Activated effector memory CD4-positive, alpha-beta T cell treated with Interleukin-2 at 50 U/mL for 16 hours (primary cell): ENCODE measurements at regions not wholly inside any gene's neighbourhood (a gene's known extent, or its start where the extent isn't known, plus 50 kb on each side); places are given as distances from the start of the nearest gene placed in this dataset.
"Not testable (repeated sequence)": the region's sequence is repeated elsewhere in the genome, so short reads cannot be mapped to it uniquely, and the experiment has no call there.

ENCODE experiments used
- DNase-seq: peaks from one replicate; pipeline ENCODE4 v3.0.0-alpha.2; 2020

DNA sequence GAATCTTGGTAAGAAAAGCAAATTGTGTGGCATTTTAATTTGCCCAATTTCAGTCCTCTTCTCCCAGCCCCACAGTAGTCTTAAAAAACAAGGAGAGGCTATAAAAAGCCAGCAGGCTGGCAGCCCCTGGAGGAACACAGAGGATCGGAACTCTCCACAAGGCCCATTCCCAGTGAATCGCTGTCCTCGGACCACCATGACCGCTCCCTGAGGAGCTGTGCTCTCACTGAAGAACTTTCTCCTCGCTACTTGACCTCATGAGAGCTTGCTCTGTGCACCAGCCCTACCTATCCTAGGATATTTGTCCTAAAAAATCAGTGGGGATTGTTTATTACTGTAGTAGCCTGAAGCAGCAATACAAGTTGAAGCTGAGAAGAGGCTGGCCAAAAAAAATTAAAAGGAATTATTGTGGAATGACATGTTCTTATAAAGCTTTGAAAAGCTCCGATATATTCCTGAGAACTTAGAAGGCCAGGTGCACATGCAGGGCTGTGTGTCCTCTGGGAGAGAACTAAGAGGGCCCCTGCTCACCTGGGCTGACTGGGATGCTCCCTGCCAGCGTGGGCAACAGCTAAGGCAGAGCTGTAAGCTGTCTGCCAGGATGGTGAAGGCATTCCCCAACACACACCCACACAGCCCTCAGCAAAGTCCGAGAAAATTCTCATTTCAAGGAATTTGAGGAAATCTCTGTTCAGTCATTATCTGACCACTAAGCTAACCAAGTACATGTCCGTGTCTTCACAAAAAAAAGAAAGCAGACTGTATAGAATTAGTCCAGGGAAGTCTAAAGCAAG lies 148.8 kb upstream of the SFSWAP start:
- DNase-seq: no peak

DNA sequence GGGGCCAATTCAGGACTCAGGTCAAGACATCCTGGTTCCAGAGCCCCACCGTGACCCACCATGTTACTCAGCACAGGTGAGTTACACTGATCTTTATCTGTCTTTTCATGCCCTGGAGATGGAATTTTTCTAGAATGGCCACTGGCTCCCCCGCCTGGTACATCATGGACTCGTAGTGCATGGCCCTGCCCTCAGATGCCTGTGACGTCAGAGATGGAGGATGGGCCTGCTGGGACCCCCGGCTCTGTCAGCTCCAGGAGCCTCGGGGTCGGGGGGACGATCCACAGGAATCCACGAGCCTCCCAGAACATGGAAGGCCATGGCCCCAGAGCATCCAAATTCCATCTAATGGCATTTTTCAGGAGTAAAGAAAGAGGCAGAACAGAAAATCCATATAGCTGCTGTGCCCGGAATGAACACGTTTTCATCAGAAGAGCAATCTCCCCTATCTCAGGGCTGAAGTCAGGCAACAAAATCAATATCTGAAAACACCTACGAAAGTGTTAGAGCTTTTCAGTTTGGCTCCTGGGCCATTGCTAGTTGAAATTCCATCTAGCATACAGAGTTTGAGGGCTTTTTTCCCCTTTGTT lies 146.7 kb upstream of the SFSWAP start:
- not testable (repeated sequence) for DNase-seq

DNA sequence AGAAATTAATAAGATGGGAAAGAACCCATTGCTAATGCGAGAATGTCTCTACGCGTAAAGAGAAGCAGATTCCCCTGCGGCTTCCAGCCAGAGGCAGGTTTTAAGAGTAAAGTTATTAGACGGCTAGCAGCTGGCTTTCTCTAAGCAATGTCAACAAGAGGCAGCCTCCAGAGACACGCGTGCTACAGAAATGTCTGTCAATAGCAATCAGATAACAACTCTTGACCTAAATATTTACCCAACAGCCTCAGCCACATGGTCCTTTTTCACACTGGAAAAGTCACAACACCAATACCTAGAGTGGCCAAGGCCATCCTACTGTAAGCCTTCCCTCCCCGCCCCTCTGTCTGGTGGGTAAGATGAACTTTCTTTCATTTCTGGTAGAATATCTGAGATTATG lies 146.0 kb upstream of the SFSWAP start:
- no peak for DNase-seq

DNA sequence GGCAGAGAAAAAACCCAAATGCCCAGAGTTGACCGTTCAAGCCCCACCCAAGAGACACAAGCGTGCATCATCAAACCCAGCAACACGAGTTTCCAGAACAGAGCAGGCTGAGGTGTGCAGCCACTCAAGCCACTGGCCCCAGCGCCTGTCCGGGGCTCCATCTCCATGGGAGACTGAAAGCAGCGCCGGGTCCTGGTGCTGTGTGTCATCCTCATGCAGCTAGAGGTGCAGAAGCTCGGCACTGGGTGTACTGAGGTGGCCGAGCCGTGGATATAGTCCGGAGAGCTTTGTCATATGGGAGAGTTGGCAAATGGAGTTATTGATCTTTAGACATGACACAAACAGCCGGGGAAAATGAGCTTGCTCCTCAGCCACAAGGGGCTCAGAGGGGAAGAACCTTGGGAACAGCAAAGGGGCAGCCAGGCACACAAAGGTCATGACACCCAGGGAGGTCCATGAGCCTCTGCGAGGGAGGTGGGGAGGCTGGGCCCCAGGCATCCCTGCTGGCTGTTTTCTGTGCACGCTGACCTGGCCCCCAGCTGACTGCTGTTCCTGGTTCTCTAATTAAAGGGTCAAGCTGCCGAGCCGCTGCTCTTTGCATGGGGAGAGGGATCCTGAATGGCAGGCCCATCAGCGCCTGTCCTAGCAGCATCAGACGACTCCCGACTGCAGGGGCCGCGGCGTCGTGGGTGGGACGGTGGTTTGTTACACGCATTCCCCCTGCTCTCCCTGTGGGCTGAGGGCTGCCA lies 145.4 kb upstream of the SFSWAP start:
- no peak for DNase-seq

DNA sequence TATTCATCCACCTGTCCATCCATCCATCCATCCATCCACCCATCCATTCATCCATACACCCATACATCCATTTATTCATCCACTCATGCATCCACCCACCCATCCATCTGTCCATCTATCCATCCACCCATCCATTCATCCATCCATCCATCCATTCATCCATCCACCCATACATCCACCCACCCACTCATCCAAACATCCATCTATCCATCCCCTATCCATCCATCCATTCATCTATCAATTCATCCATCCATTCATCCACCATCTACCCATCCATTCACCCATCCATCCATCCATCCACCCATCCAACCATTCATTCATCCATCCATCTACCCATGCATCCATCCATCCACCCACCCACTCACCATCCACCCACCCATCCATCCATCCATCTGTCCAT lies 142.6 kb upstream of the SFSWAP start:
- DNase-seq: no peak

DNA sequence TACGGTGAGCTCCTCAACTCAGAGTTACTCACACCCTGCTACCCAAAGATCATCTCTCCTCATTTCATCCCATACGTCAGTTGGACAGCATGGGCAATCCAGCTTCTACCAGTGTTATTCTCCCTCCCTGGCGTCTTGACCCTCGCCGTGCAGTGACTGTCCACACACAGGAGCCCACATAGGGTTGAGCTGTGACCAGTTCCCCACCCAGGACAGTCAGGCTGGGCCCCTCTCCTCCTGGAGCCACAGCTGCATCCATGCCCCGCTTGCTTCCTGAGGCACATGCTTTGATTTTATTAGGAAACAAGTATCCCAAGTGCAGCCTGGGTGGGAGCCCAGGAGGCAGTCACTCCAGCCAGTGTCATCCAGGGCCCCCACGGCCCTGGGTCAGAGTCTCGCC lies 140.3 kb upstream of the SFSWAP start:
- no peak for DNase-seq

DNA sequence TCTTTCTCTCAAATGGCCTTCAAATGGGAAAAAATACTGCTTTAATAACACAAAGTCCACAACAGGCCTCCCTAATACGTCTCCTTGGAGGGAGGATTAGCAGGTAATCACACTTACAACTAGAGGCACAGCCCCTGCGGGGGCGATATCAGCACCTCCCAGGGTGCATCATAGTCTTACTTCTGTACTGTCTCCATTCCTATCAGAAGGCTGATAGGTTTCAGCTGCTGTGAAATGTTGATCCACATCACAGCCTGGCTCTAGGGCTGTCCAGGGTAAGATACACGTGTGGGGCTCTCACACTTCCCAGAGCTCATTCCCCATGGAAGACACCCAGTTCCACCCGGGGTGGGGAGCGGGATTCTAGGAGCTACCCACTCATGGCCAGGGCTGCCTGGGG lies 139.1 kb upstream of the SFSWAP start:
- no peak for DNase-seq

DNA sequence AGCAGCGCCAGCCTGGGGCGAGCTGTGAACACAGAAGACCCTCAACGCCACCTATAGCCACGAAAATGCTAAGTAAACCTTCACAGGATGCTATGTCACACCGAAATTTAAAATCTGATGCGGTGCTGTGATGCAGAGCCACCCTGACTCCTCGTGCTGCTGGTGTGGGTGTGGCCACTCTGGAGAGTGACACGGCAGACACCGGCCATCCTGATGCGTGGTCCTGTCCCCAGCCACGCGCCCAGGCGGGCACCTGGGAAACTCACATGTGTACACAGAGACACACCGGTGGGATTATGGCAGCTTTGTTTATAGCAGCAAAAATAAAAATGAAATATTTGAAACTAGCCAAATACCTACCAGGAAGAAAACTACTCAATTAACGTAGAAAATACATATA lies 138.3 kb upstream of the SFSWAP start:
- DNase-seq: no peak

DNA sequence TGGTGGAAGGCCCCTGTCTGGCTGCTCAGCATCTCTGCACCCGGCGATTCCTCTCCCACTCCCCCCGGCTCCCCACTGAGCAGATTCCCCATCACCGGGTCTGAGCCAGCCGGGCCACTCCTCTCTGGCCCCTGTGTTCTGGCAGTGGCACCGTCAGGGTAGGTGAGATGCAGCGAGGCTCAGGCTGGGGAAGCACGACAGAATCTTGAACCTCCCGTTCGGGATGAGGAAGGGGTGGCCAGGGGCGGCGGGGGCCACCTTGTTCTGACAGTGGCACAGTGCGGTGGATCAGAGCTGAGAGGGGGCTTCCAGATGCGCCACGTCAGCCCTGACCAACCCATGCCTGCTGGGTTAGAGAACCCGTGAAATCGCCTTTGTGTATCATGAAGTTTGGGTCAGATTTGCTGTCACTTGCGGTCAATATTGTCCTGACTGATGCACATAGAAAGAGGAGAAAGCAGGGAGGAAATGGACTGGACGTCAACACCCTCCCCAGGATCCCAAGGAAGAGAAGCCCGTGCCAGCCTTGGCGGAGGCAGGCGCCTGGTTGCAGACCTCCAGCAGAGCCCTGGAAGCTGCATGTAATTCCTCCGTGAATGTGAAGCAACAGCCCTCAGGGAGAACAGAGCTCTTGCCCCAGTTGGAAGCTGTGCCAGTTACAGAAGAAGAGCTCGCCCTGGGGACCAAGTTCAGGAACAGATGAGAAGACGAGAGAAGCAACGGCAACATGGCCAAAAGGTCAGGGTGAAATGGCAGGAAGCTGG lies 137.1 kb upstream of the SFSWAP start:
- no peak for DNase-seq

DNA sequence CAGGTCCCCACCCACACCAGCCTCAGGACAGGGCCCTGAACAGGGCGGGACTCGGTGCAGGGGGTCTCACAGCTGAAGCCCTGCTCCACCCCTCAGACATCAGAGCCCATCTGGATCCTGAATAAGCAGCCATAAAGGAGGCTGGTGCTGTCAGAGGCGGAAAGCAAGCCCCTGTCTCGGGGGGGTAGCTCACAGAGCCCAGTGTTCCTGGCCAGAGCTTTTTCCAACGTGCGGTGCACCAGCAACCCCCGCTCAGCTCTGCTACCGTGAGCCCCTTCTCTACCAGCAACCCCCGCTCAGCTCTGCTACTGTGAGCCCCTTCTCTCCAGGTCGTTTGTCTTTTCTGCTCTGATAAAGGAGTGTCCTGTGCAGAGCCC lies 136.5 kb upstream of the SFSWAP start:
- DNase-seq: no peak

DNA sequence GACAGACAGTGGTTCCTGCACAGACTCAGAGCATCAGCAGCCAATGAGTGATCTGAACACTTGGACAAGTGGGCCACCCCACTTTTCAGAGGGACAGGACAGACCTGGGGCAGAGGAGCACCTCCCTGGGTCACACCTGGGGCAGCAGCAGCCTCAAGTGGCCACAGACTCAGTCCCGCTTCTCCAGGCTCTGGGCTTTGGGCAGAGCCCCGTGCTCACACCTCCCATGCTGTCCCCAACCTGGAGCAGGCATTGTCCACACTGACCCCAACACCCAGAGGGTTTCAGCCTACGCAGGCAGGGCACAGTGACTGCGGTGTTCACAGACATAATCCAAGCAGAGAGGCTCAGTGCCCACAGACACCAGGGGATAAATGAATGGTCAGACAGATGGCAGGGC lies 135.5 kb upstream of the SFSWAP start:
- no peak for DNase-seq

DNA sequence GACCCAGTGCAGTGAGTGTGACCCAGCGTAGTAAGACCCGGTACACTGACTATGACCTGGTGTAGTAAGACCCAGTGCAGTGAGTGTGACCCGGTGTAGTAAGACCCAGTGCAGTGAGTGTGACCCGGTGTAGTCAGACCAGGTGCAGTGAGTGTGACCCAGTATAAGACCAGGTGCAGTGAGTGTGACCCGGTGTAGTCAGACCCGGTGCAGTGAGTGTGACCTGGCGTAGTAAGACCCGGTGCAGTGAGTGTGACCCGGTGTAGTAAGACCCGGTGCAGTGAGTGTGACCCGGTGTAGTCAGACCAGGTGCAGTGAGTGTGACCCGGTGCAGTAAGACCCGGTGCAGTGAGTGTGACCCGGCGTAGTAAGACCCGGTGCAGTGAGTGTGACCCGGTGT lies 134.2 kb upstream of the SFSWAP start:
- DNase-seq: not testable (repeated sequence)

DNA sequence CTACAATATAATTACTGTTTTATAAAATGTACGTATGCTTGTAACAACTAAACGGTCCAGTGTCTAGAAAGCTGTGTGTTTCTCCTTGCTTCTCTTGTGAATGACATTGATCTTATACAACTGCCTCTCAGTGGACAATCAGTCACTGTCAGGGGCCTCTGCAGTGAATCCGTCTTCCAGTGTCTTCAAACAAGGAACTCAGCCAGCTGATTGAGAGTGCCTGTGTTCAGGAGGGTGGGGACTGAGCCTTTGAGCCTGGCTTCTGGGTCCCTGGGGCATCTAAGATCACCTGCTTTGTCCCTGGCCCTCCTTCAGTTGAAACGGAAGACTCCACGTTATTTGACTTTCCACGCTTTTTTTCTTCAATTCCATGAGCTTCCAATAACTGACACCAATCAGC lies 133.1 kb upstream of the SFSWAP start:
- no peak for DNase-seq

DNA sequence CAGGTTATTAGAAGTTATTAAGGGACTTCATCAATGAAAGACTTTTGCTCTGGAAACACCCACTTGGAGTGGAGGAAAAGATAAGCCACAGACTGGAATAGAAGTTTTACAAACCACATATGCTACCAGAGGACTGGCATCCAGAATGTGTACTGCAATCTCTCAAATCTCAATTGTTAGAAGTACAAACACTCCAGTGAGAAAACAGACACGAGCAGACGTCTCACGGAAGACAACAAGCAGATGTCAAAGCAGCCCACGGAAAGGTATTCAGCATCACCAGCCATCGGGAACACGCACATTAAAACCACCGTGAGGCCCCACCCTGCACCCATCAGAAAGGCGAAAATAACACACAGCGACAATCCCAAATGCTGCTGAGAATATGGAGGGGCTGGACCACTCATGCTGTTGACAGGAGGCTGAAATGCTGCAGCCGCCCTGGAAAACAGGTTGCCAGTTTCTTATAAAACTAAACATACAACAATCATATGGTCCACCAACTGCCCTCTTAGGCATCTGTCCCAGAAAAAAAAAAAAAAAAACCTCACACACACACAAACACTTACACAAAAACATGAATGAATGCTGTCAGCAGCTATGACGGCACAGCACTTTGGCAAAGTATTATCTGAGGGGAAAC lies 131.9 kb upstream of the SFSWAP start:
- no peak for DNase-seq

DNA sequence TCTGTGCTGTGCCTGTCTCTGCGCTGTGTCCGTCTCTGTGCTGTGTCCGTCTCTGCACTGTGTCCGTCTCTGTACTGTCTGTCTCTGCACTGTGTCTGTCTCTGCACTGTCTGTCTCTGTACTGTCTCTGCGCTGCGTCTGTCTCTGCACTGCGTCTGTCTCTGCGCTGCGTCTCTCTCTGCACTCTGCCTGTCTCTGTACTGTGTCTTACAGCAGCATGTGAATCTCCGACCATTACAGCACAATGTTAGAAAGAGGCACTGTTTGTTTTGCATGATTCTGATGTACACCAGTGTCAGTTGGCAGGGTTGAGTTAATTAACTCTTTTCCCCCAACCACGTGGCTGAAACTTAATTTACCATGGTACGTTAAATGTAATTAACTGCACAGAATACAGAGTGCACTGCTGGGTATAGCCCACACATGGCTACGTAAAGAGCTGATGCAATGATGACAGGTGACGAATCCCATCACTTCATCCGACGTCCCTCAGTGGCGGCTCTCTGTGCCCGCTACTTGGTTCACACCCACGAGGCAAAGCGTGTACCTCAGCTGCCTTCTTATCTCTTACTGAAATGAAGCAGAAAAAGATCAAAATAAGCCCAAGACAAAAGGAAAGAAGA lies 127.7 kb upstream of the SFSWAP start:
- no peak for DNase-seq

DNA sequence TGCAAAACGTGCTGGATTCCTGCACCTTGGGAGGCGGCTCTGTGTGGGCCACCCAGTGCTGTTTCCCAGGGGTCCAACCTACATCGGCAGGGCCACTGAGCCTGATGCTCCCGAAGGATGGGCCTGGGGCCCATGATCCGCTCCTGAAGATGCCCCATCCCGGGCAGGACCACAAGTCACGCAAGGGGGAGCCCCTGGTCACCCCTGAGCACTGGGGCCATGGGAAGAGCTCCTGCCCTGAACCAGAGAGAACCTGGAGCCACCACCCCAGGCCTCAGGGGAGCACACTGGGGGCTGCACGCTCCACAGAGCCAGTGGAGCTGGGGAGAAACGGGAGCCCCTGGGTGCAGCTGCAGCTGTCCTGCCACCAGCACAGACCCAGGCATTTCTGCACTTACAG lies 124.6 kb upstream of the SFSWAP start:
- DNase-seq: no peak

DNA sequence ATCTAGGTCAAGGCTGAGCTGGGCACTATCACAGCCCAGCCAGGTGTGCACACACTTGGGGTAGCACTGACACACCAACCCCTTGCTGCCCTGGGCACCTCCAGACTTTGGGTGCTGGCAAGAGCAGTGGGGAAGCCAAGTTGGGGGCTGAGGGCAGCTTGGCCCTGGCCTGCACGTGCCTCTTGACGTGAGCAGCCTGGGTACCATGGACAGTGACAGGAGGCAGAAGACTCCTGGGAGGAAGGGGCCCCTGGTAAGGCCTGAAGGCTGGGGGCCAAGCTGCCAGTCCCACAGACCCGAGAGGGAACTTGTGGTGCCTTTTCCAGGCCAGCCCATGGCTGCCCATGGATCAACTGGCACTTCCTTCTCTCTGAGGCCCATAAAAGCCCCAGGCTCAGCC lies 124.1 kb upstream of the SFSWAP start:
- DNase-seq: no peak

DNA sequence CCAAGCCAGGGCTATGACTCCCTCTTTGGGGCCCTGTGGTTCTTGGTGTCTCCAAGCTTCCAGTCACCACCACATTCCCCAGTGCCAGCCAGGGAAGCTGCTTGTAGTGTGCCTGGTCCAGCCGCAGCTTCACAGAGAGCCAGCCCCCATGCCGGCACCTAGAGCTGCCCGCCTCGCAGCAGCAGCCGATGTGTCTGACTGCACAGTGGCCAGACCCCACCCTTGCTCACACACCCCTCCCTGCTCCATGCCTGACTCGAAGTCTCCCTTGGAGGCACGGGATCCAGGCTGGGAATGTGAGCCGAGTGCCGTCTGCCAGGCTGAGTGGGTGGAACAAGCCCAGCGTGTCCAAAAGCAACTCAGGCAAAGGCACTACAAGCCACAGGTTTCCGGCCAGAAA lies 123.3 kb upstream of the SFSWAP start:
- DNase-seq: no peak

DNA sequence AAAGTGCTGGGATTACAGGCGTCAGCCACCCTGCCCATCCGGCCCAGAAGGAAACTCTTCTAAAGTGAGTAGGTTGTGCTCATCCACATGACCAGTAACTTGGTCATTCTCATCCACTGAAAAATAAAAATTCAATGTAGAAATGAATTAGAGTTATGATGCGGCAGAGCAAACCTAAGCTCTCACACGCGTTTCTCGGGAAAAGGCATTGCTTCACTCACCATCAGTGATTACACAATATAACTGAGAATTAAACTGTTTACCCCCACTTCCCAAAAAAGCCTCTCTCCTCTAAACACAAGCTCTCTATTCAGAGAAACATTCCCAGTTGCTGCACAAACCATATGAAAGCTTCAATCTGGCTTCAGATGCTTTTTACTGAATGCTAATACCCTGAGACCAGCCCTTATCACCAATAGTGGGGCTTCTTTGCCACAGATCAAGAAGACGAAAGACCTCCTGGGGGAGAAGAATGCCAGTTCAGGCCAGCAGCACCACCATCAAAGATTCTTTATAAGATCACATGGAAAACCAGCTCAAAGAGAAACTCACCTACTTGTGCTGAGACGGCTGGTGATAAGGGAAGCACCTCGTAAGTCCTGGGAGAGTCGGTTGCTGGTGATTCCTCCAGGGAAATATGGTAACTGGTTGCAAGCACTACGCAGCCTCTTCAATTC lies 121.5 kb upstream of the SFSWAP start:
- no peak for DNase-seq

DNA sequence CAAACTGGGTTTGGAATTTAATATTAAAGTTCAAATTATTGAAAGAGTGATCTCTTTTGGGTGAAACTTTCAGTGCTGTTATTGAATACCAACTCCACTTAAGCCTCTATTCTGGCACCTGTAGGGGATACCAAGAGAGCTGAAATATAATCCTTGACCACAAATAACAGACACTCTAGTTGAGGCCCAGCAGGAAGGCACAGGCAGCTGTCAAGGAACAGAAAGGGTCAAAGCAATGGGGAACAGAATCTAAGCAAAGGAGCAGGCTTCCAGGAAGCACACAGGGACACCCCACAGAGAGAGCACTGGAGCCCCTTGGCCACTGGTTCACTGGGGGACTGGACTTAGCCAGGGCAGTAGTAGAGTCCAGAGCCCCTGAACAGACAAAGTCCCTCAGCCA lies 120.9 kb upstream of the SFSWAP start:
- no peak for DNase-seq

DNA sequence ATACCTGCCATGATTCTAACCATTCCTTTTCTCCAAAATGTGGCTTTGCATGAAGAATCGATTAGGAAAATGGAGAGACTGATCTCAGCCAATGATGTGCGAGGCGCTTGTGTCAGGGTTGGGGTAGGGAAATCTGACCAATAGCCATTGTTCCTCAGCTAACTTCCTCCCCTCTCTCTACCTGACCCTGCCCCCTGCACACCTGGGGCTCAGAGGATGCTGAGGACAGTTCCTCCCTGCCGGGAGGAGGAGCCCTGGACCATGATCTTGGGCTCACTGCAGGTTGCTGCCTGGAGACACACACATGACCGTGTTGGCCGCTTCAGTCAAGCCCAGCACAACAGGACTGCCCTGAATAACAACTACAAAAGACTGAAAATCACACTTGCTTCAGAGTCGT lies 119.8 kb upstream of the SFSWAP start:
- no peak for DNase-seq
